Forelimb muscle (tissue), 1 donor: ENCODE measurements at regions not wholly inside any gene's neighbourhood (a gene's known extent, or its start where the extent isn't known, plus 50 kb on each side); places are given as distances from the start of the nearest gene placed in this dataset.
"Not testable (repeated sequence)": the region's sequence is repeated elsewhere in the genome, so short reads cannot be mapped to it uniquely, and the experiment has no call there.

Source experiments
- DNase-seq: peaks from one replicate; pipeline ENCODE4 v3.0.0-alpha.2; 2013; ENCODE audit warnings: low read depth

GRCh38 chrX:11836284-11836683 lies 78.2 kb downstream of the MSL3 start:
- DNase-seq, result no peak

GRCh38 chrX:11837437-11837836 lies 79.4 kb downstream of the MSL3 start:
- no peak for DNase-seq

GRCh38 chrX:11864171-11864570 lies 106.1 kb downstream of the MSL3 start:
- no peak for DNase-seq

GRCh38 chrX:11867610-11868345 lies 109.7 kb downstream of the MSL3 start:
- no peak for DNase-seq

GRCh38 chrX:11870789-11871188 lies 112.8 kb downstream of the MSL3 start:
- DNase-seq, result no peak

GRCh38 chrX:11881485-11882170 lies 123.6 kb downstream of the MSL3 start:
- DNase-seq, result no peak

GRCh38 chrX:11886745-11887144 lies 128.7 kb downstream of the MSL3 start:
- DNase-seq, result no peak

GRCh38 chrX:11887175-11887574 lies 129.1 kb downstream of the MSL3 start:
- no peak for DNase-seq

- no peak for DNase-seq
These were observed 130.4 kb downstream of the MSL3 start for GRCh38 chrX:11888421-11888820.

GRCh38 chrX:11889791-11890190 lies 131.8 kb downstream of the MSL3 start:
- DNase-seq, result no peak

GRCh38 chrX:11890836-11891514 lies 132.9 kb downstream of the MSL3 start:
- DNase-seq, result no peak

- no peak for DNase-seq
These were observed 136.1 kb downstream of the MSL3 start for GRCh38 chrX:11893933-11894710.

GRCh38 chrX:11899091-11899490 lies 141.1 kb downstream of the MSL3 start:
- no peak for DNase-seq

GRCh38 chrX:11905933-11906332 lies 147.9 kb downstream of the MSL3 start:
- DNase-seq, result not testable (repeated sequence)

GRCh38 chrX:11908371-11908770 lies 150.3 kb downstream of the MSL3 start:
- no peak for DNase-seq

- DNase-seq, result no peak
These were observed 155.0 kb downstream of the MSL3 start for GRCh38 chrX:11913001-11913400.

GRCh38 chrX:11929476-11929875 lies 171.4 kb downstream of the MSL3 start:
- DNase-seq, result no peak

- no peak for DNase-seq
These were observed 174.4 kb downstream of the MSL3 start for GRCh38 chrX:11932423-11932822.

GRCh38 chrX:11934089-11934488 lies 176.1 kb downstream of the MSL3 start:
- DNase-seq, result no peak

GRCh38 chrX:11941571-11941970 lies 183.5 kb downstream of the MSL3 start:
- no peak for DNase-seq

GRCh38 chrX:11944501-11944900 lies 186.5 kb downstream of the MSL3 start:
- DNase-seq, result no peak

- DNase-seq, result no peak
These were observed 189.0 kb upstream of the FRMPD4 start for GRCh38 chrX:11949291-11949690.
